HG02588 (cell line): ENCODE measurements at regions not wholly inside any gene's neighbourhood (a gene's known extent, or its start where the extent isn't known, plus 50 kb on each side); places are given as distances from the start of the nearest gene placed in this dataset.
"Not testable (repeated sequence)": the region's sequence is repeated elsewhere in the genome, so short reads cannot be mapped to it uniquely, and the experiment has no call there.

ENCODE experiments used
- ATAC-seq: cut with Tn5 transposase; IDR thresholded peaks from one replicate; pipeline ENCODE4 v1.9.1; 2021; ENCODE audit warnings: mild to moderate bottlenecking, moderate library complexity; ENCODE audit not compliant: unreplicated experiment

- no peak for ATAC-seq
Observed at GRCh38 chr13:78540058-78540457, 63.3 kb downstream of the POU4F1 start.

GRCh38 chr13:78526044-78526443 lies 77.3 kb downstream of the POU4F1 start:
- ATAC-seq, result not testable (repeated sequence)

GRCh38 chr13:78524936-78525335 lies 78.4 kb downstream of the POU4F1 start:
- ATAC-seq, result no peak

GRCh38 chr13:78521091-78521490 lies 82.3 kb downstream of the POU4F1 start:
- no peak for ATAC-seq

- no peak for ATAC-seq
Observed at GRCh38 chr13:78520425-78520824, 82.9 kb downstream of the POU4F1 start.

- ATAC-seq, result not testable (repeated sequence)
Observed at GRCh38 chr13:78518482-78518881, 84.9 kb downstream of the POU4F1 start.

- no peak for ATAC-seq
Observed at GRCh38 chr13:78499802-78500201, 103.5 kb downstream of the POU4F1 start.

GRCh38 chr13:78497702-78498355 lies 105.5 kb downstream of the POU4F1 start:
- ATAC-seq, result no peak

- ATAC-seq, result no peak
Observed at GRCh38 chr13:78491978-78492377, 111.4 kb downstream of the POU4F1 start.

- ATAC-seq, result not testable (repeated sequence)
Observed at GRCh38 chr13:78490225-78490624, 113.1 kb downstream of the POU4F1 start.

GRCh38 chr13:78487707-78488106 lies 115.6 kb downstream of the POU4F1 start:
- ATAC-seq, result no peak

- no peak for ATAC-seq
Observed at GRCh38 chr13:78485803-78486202, 117.5 kb downstream of the POU4F1 start.

GRCh38 chr13:78478183-78478582 lies 125.2 kb downstream of the POU4F1 start:
- ATAC-seq, result no peak

- no peak for ATAC-seq
Observed at GRCh38 chr13:78476910-78477309, 126.4 kb downstream of the POU4F1 start.

- ATAC-seq, result no peak
Observed at GRCh38 chr13:78468621-78469020, 134.7 kb downstream of the POU4F1 start.

GRCh38 chr13:78465250-78465649 lies 138.1 kb downstream of the POU4F1 start:
- no peak for ATAC-seq

GRCh38 chr13:78460176-78460575 lies 143.2 kb downstream of the POU4F1 start:
- no peak for ATAC-seq

GRCh38 chr13:78443839-78444238 lies 159.5 kb downstream of the POU4F1 start:
- ATAC-seq, result no peak

GRCh38 chr13:78437781-78438180 lies 165.6 kb downstream of the POU4F1 start:
- ATAC-seq, result no peak

- no peak for ATAC-seq
Observed at GRCh38 chr13:78436311-78436710, 167.0 kb downstream of the POU4F1 start.

- no peak for ATAC-seq
Observed at GRCh38 chr13:78431328-78431727, 172.0 kb downstream of the POU4F1 start.

GRCh38 chr13:78430811-78431210 lies 172.5 kb downstream of the POU4F1 start:
- ATAC-seq, result no peak

- no peak for ATAC-seq
Observed at GRCh38 chr13:78430166-78430791, 173.1 kb downstream of the POU4F1 start.
